SU-DHL-6 (cell line): ENCODE measurements at regions not wholly inside any gene's neighbourhood (a gene's known extent, or its start where the extent isn't known, plus 50 kb on each side); places are given as distances from the start of the nearest gene placed in this dataset.

Source experiments
- H2AFZ ChIP-seq: fragments of 200-600 bp; sonication (generic); 2 replicates; pipeline ENCODE4 v1.6.1; 2014; ENCODE audit warnings: low read depth, mild to moderate bottlenecking, moderate library complexity, mixed read lengths, antibody characterized with exemption, low read length; ENCODE audit not compliant: severe bottlenecking
- H3F3A ChIP-seq: fragments of 200-600 bp; shearing (Covaris generic); 2 replicates; pipeline ENCODE4 v1.6.0; 2016; ENCODE audit warnings: antibody characterized with exemption, mild to moderate bottlenecking; ENCODE audit not compliant: insufficient read depth
- H3K27ac ChIP-seq: fragments of 200-600 bp; sonication (generic); 2 replicates; pipeline ENCODE4 v1.5.1; 2016; ENCODE audit warnings: low read depth, mild to moderate bottlenecking, low read length, moderate library complexity, mixed read lengths
- H3K27me3 ChIP-seq: fragments of 200-600 bp; sonication (generic), shearing (Covaris generic); 2 replicates; pipeline ENCODE4 v1.6.0; 2014; ENCODE audit warnings: mild to moderate bottlenecking, low read length
- H3K36me3 ChIP-seq: fragments of 200-600 bp; sonication (generic); 2 replicates; pipeline ENCODE4 v1.6.1; 2014; ENCODE audit warnings: mild to moderate bottlenecking, low read length, mixed read lengths
- H3K4me2 ChIP-seq: fragments of 300-600, 200-600 bp; shearing (Covaris generic), sonication (generic); 2 replicates; pipeline ENCODE4 v1.6.0; 2014; ENCODE audit warnings: low read length, low read depth, mild to moderate bottlenecking; ENCODE audit not compliant: poor library complexity, severe bottlenecking
- H3K4me3 ChIP-seq: fragments of 200-600 bp; sonication (generic); 2 replicates; pipeline ENCODE4 v1.5.1; 2014; ENCODE audit warnings: antibody characterized with exemption, low read length, mild to moderate bottlenecking, mixed read lengths; ENCODE audit not compliant: insufficient read depth, poor library complexity, severe bottlenecking
- H3K79me2 ChIP-seq: fragments of 200-600 bp; sonication (generic); 2 replicates; pipeline ENCODE4 v1.6.1; 2014; ENCODE audit warnings: mild to moderate bottlenecking, low read length, moderate library complexity; ENCODE audit not compliant: insufficient read depth
- H3K9ac ChIP-seq: fragments of 200-600 bp; sonication (generic); 2 replicates; pipeline ENCODE4 v1.7.0; 2014; ENCODE audit warnings: mild to moderate bottlenecking, low read length
- H3K9me2 ChIP-seq: fragments of 200-600 bp; sonication (generic); replicated peaks from 2 replicates; pipeline ENCODE4 v1.6.1; 2014; ENCODE audit warnings: low read length; ENCODE audit not compliant: insufficient read depth
- H3K9me3 ChIP-seq: fragments of 200-600 bp; sonication (generic); 2 replicates; pipeline ENCODE4 v1.6.1; 2014; ENCODE audit warnings: low read length, mixed read lengths; ENCODE audit not compliant: insufficient read depth
- H4K20me1 ChIP-seq: fragments of 200-600 bp; sonication (generic); 2 replicates; pipeline ENCODE4 v1.6.1; 2014; ENCODE audit warnings: low read depth, mild to moderate bottlenecking, antibody characterized with exemption, low read length, moderate library complexity, mixed read lengths
- CTCF ChIP-seq: fragments of 200-600 bp; sonication (generic); IDR thresholded peaks from one replicate; pipeline ENCODE4 v1.5.1; 2017; ENCODE audit warnings: antibody characterized with exemption, mild to moderate bottlenecking, low read length, moderate library complexity; ENCODE audit not compliant: insufficient read depth, poor library complexity, severe bottlenecking
- EZH2phosphoT487 ChIP-seq: fragments of 200-600 bp; sonication (generic), shearing (Covaris generic); conservative IDR thresholded peaks from 2 replicates; pipeline ENCODE4 v1.6.1; 2018; ENCODE audit warnings: mild to moderate bottlenecking, antibody characterized with exemption, low read length, moderate library complexity, mixed read lengths

- H3K9me3 ChIP-seq = no peaks in the 10 kb centered on the region
Measured at GRCh38 chr16:86337138-86337537, 173.2 kb upstream of the FOXF1 start.

GRCh38 chr16:86337581-86338402 lies 172.5 kb upstream of the FOXF1 start:
- no peaks in the 10 kb centered on the region for H3K79me2 ChIP-seq
- H3K36me3 ChIP-seq = no peaks in the 10 kb centered on the region
- no peaks in the 10 kb centered on the region for H4K20me1 ChIP-seq
- H3K4me2 ChIP-seq = no peak overlapping the region
- H3K9ac ChIP-seq = no peak overlapping the region
- H3F3A ChIP-seq = no peaks in the 10 kb centered on the region
- no peak overlapping the region for H2AFZ ChIP-seq
- no peak overlapping the region for H3K4me3 ChIP-seq
- no peaks in the 10 kb centered on the region for H3K27me3 ChIP-seq
- TF ChIP-seq CTCF (no peak), EZH2phosphoT487 (no peak)
- no peak overlapping the region for H3K27ac ChIP-seq
- no peaks in the 10 kb centered on the region for H3K9me2 ChIP-seq
- no peaks in the 10 kb centered on the region for H3K9me3 ChIP-seq

More at GRCh38 chr16:86337138-86337537, 173.2 kb upstream of the FOXF1 start:
- no peaks in the 10 kb centered on the region for H3K9me2 ChIP-seq
- H3K4me3 ChIP-seq = no peak overlapping the region
- H3F3A ChIP-seq = no peaks in the 10 kb centered on the region
- H3K27me3 ChIP-seq = no peaks in the 10 kb centered on the region
- no peak for TF ChIP-seq CTCF
- TF ChIP-seq EZH2phosphoT487 = no peak
- H3K27ac ChIP-seq = no peak overlapping the region
- no peaks in the 10 kb centered on the region for H4K20me1 ChIP-seq
- no peaks in the 10 kb centered on the region for H3K36me3 ChIP-seq
- H2AFZ ChIP-seq = no peak overlapping the region
- H3K79me2 ChIP-seq = no peaks in the 10 kb centered on the region
- H3K9ac ChIP-seq = no peak overlapping the region
- no peak overlapping the region for H3K4me2 ChIP-seq

- Histone ChIP-seq H3K9ac (no peak overlapping the region), H3K27me3 (no peaks in the 10 kb centered on the region), H3F3A (no peaks in the 10 kb centered on the region), H3K9me2 (no peaks in the 10 kb centered on the region), H3K27ac (no peak overlapping the region), H4K20me1 (no peaks in the 10 kb centered on the region), H2AFZ (no peak overlapping the region), H3K4me3 (no peak overlapping the region), H3K9me3 (no peaks in the 10 kb centered on the region), H3K79me2 (no peaks in the 10 kb centered on the region), H3K4me2 (no peak overlapping the region), H3K36me3 (no peaks in the 10 kb centered on the region)
- TF ChIP-seq CTCF (no peak), EZH2phosphoT487 (no peak)
Measured at GRCh38 chr16:86338403-86339115, 171.8 kb upstream of the FOXF1 start.
